HCT116 (cell line): ENCODE measurements at regions not wholly inside any gene's neighbourhood (a gene's known extent, or its start where the extent isn't known, plus 50 kb on each side); places are given as distances from the start of the nearest gene placed in this dataset.

Experiments used
- ATAC-seq: fragments of 200-7000 bp; cut with Tn5 transposase; 2 replicates; pipeline ENCODE4 v1.9.1; 2020; ENCODE audit warnings: mild to moderate bottlenecking, moderate library complexity
- BruUV-seq: library from RNA; stranded (reverse); fragments of 400-500 nt; replicated peaks from 2 replicates; lab custom pipeline; 2021; lab: Mats Ljungman, UMichigan
- CTCF ChIA-PET: fragments of 300-600 bp; sonication (Branson Sonifier 250); formaldehyde crosslinking; loops from one replicate; lab custom pipeline; 2021; ENCODE audit warnings: antibody characterized with exemption; lab: Charles Lee
- POLR2A ChIA-PET: fragments of 300-600, 350-600 bp; sonication (Branson Sonifier 250); formaldehyde crosslinking; loops from one replicate; lab custom pipeline; 2021; ENCODE audit warnings: antibody characterized with exemption; lab: Charles Lee
- RAD21 ChIA-PET, 2 experiments: fragments of 300-600 bp; sonication (Branson Sonifier 250); formaldehyde crosslinking; loops; one replicate each; lab custom pipeline; 2023; ENCODE audit warnings: low total read pairs in 2 of 2; ENCODE audit not compliant: uncharacterized antibody in 2 of 2, unreplicated experiment in 2 of 2, low non-redundant PET in 1 of 2; lab: Charles Lee
- DNase-seq: peaks from one replicate; pipeline ENCODE4 v3.0.0-alpha.2; 2010; ENCODE audit warnings: low read depth, low spot score
- H2AFZ ChIP-seq: fragments of 200-600 bp; shearing (Covaris generic), sonication (generic); 2 replicates; pipeline ENCODE4 v1.6.1; 2017; ENCODE audit warnings: low read depth, mixed run types, mixed read lengths, antibody characterized with exemption, low read length; ENCODE audit not compliant: poor library complexity, severe bottlenecking
- H3K27ac ChIP-seq: 2 replicates; pipeline ENCODE4 v1.5.1; 2012; ENCODE audit warnings: low read depth, low read length
- H3K27me3 ChIP-seq: fragments of 200-600 bp; sonication (generic); 2 replicates; pipeline ENCODE4 v1.6.1; 2016; ENCODE audit warnings: mixed run types, low read length, mixed read lengths; ENCODE audit not compliant: insufficient read depth
- H3K36me3 ChIP-seq, 2 experiments: fragments of 200-500 bp in 1 of 2; fragments of 200-600 bp in 1 of 2; sonication (Bioruptor generic) in 1 of 2; sonication (generic) in 1 of 2; 2 replicates each; pipeline versions ENCODE4 v1.5.1 to v1.6.1; 2014 to 2016; ENCODE audit warnings: low read length in 2 of 2, inconsistent platforms in 1 of 2, mixed read lengths in 1 of 2, mixed run types in 1 of 2; ENCODE audit not compliant: insufficient read depth in 2 of 2, control insufficient read depth in 1 of 2
- H3K4me1 ChIP-seq, 2 experiments: fragments of 200-600 bp in 1 of 2; sonication (generic) in 1 of 2; 2 replicates each; pipeline versions ENCODE4 v1.5.1 to v1.6.1; 2012 to 2017; ENCODE audit warnings: low read length in 2 of 2, inconsistent platforms in 1 of 2, mild to moderate bottlenecking in 1 of 2, mixed read lengths in 1 of 2, mixed run types in 1 of 2, moderate library complexity in 1 of 2; ENCODE audit not compliant: insufficient read depth in 2 of 2, control insufficient read depth in 1 of 2
- H3K4me2 ChIP-seq: fragments of 200-600 bp; sonication (generic); 2 replicates; pipeline ENCODE4 v1.6.1; 2017; ENCODE audit warnings: mixed run types, low read length, mixed read lengths
- H3K4me3 ChIP-seq, 2 experiments: fragments of 200-600 bp in 1 of 2; sonication (generic) in 1 of 2; replicated peaks in 1 of 2; 2 replicates each; pipeline ENCODE4 v1.5.1; 2011 to 2016; ENCODE audit warnings: low read length in 2 of 2, control low read depth in 1 of 2, low read depth in 1 of 2, mild to moderate bottlenecking in 1 of 2, mixed read lengths in 1 of 2, mixed run types in 1 of 2
- H3K79me2 ChIP-seq: fragments of 200-600 bp; sonication (generic); 2 replicates; pipeline ENCODE4 v1.6.1; 2017; ENCODE audit warnings: mild to moderate bottlenecking, mixed run types, low read length, moderate library complexity, mixed read lengths; ENCODE audit not compliant: insufficient read depth
- H3K9ac ChIP-seq: fragments of 200-600 bp; sonication (generic); 2 replicates; pipeline ENCODE4 v1.6.1; 2016; ENCODE audit warnings: low read length, mixed read lengths
- H3K9me2 ChIP-seq: fragments of 200-600 bp; sonication (generic), shearing (Covaris generic); 2 replicates; pipeline ENCODE4 v1.6.1; 2017; ENCODE audit warnings: mixed run types, mild to moderate bottlenecking, moderate library complexity; ENCODE audit not compliant: insufficient read depth
- H3K9me3 ChIP-seq, 2 experiments: fragments of 200-500 bp in 1 of 2; fragments of 200-600 bp in 1 of 2; sonication (Bioruptor generic) in 1 of 2; sonication (generic) in 1 of 2; 2 replicates each; pipeline ENCODE4 v1.6.1; 2014 to 2017; ENCODE audit warnings: low read length in 2 of 2, mixed read lengths in 2 of 2, inconsistent platforms in 1 of 2, low read depth in 1 of 2, mild to moderate bottlenecking in 1 of 2, mixed run types in 1 of 2, moderate library complexity in 1 of 2; ENCODE audit not compliant: control insufficient read depth in 1 of 2, insufficient read depth in 1 of 2
- H4K20me1 ChIP-seq: fragments of 200-600 bp; sonication (generic), shearing (Covaris generic); 2 replicates; pipeline ENCODE4 v1.6.1; 2017; ENCODE audit warnings: mixed run types, mild to moderate bottlenecking, moderate library complexity; ENCODE audit not compliant: insufficient read depth
- CBX3 ChIP-seq: IDR thresholded peaks from 2 replicates; pipeline ENCODE4 v1.6.1; 2012; ENCODE audit warnings: low read depth
- CEBPB ChIP-seq: IDR thresholded peaks from 2 replicates; pipeline ENCODE4 v1.6.1; 2012; ENCODE audit warnings: low read depth
- EGR1 ChIP-seq: IDR thresholded peaks from 2 replicates; pipeline ENCODE4 v1.6.1; 2012; ENCODE audit warnings: low read depth
- FOSL1 ChIP-seq: IDR thresholded peaks from 2 replicates; pipeline ENCODE4 v1.6.1; 2012; ENCODE audit warnings: low read depth
- SIN3A ChIP-seq: IDR thresholded peaks from 2 replicates; pipeline ENCODE4 v1.6.1; 2012; ENCODE audit warnings: low read depth
- SP1 ChIP-seq: IDR thresholded peaks from 2 replicates; pipeline ENCODE4 v1.6.1; 2012; ENCODE audit warnings: low read depth
- SRF ChIP-seq: IDR thresholded peaks from 2 replicates; pipeline ENCODE4 v1.6.1; 2012; ENCODE audit warnings: low read depth
- YY1 ChIP-seq: IDR thresholded peaks from 2 replicates; pipeline ENCODE4 v1.6.1; 2011; ENCODE audit warnings: low read length, low read depth, moderate library complexity, mild to moderate bottlenecking; ENCODE audit not compliant: insufficient replicate concordance; ENCODE audit errors: extremely low read depth
- ZNF274 ChIP-seq: fragments of 200-500 bp; sonication (Bioruptor generic); IDR thresholded peaks from 2 replicates; pipeline ENCODE4 v1.6.1; 2014; ENCODE audit warnings: mild to moderate bottlenecking, low read depth, low read length, inconsistent platforms
- intact Hi-C: fragments of 100-400 bp; cut with micrococcal nuclease; formaldehyde crosslinking; loops from 2 replicates; pipeline ENCODE4 v1.10.0; 2022
- TF ChIP-seq, protein P1 (sequence below): IDR thresholded peaks from 2 replicates; pipeline ENCODE4 v1.6.1; 2011; ENCODE audit warnings: mild to moderate bottlenecking, low read length, moderate library complexity; ENCODE audit not compliant: insufficient replicate concordance; ENCODE audit errors: extremely low read depth
- TF ChIP-seq, protein P2 (sequence below): IDR thresholded peaks from 2 replicates; pipeline ENCODE4 v1.6.1; 2012
- TF ChIP-seq, protein P3 (sequence below): IDR thresholded peaks from 2 replicates; pipeline ENCODE4 v1.6.1; 2012
- TF ChIP-seq, protein P4 (sequence below): IDR thresholded peaks from 2 replicates; pipeline ENCODE4 v1.6.1; 2012; ENCODE audit warnings: low read depth

DNA sequence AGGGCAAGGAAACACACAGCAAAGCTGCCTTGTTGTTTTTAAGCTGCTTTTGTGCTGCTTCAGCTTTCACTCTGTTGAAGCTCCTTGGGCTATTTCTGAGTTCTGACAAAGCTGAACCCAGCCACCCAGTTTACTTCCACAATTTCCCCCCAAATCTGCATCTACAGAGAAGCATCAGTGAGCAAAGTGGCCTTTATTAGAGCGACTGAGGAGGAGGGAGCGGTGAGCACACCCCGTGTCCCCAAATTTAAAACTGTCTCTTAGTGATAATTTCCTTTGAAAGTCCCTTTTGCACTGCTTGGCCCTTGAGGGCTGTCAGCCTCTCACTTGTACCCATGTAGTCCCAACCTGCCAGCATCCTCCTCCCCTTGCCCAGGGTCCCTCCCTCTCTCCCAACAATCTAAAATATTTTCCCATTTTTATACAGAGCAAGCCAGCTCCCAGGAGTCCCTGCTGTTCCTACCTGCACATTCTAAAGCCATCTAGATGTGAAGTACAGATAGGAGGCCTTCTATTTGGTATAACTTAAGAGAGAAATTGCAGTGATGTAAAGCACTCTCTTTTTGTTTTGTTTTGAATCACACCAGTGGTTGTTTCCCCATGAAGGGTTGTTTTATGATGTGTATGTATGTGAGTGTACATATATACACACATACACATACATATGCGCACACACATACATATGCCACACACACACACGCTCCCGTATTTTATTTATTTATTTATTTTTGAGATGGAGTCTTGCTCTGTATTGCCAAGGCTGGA, 313.5 kb downstream of the TLE4 start:
- ChIA-PET CTCF (no interaction called here), RAD21 (no interaction called here), POLR2A (no interaction called here)
- Histone ChIP-seq H3K27me3 (no peaks in the 10 kb centered on the region), H3K9me3 (peaks cover 0 to 13% of the 10 kb centered on the region in 2 experiments; a peak in 2 of 4 replicates), H3K27ac (no peak overlapping the region), H2AFZ (no peak overlapping the region), H3K36me3 (no peaks in the 10 kb centered on the region), H3K79me2 (no peaks in the 10 kb centered on the region), H4K20me1 (no peaks in the 10 kb centered on the region), H3K4me3 (no peak overlapping the region), H3K4me1 (no peaks in the 10 kb centered on the region), H3K9me2 (no peaks in the 10 kb centered on the region), H3K9ac (no peak overlapping the region), H3K4me2 (no peak overlapping the region)
- intact Hi-C loops: no loop called here
- ATAC-seq: no peak
- DNase-seq: no peak
- TF ChIP-seq SIN3A (no peak), CBX3 (no peak), SP1 (no peak), CEBPB (no peak)
- TF ChIP-seq, protein P1, sequence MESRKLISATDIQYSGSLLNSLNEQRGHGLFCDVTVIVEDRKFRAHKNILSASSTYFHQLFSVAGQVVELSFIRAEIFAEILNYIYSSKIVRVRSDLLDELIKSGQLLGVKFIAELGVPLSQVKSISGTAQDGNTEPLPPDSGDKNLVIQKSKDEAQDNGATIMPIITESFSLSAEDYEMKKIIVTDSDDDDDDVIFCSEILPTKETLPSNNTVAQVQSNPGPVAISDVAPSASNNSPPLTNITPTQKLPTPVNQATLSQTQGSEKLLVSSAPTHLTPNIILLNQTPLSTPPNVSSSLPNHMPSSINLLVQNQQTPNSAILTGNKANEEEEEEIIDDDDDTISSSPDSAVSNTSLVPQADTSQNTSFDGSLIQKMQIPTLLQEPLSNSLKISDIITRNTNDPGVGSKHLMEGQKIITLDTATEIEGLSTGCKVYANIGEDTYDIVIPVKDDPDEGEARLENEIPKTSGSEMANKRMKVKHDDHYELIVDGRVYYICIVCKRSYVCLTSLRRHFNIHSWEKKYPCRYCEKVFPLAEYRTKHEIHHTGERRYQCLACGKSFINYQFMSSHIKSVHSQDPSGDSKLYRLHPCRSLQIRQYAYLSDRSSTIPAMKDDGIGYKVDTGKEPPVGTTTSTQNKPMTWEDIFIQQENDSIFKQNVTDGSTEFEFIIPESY: no peak
- BruUV-seq: no TSS peak

DNA sequence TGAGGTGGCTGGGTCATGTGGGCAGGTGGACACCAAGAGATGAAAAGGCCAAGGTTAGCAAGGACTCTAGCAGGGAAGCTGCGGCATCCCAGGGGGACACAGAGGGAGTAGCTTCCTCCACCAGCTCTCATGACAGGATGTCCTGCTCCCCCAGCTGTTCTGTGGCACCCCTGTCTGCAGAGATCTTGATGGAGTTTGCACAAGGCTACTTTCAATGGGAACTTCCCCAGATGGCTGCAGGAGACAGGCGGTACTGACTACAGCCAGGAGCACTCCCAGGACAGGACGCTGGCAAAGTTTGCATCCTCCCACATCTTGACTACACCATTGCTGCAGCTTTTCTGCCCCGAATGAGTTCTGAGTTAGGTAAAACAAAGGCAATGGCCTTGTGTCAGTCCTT, 312.8 kb downstream of the TLE4 start:
- Histone ChIP-seq H3K4me1 (no peaks in the 10 kb centered on the region), H4K20me1 (no peaks in the 10 kb centered on the region), H3K79me2 (no peaks in the 10 kb centered on the region), H3K9me2 (no peaks in the 10 kb centered on the region), H3K9me3 (peaks cover 0 to 13% of the 10 kb centered on the region in 2 experiments; a peak in 2 of 4 replicates), H3K4me3 (no peak overlapping the region), H2AFZ (no peak overlapping the region), H3K27me3 (no peaks in the 10 kb centered on the region), H3K9ac (no peak overlapping the region), H3K36me3 (no peaks in the 10 kb centered on the region), H3K27ac (no peak overlapping the region), H3K4me2 (no peak overlapping the region)
- no TSS peak for BruUV-seq
- no peak for TF ChIP-seq EGR1
- TF ChIP-seq FOSL1: no peak
- no peak for TF ChIP-seq ZNF274
- TF ChIP-seq CBX3: no peak
- TF ChIP-seq SP1: no peak
- TF ChIP-seq, protein P2, sequence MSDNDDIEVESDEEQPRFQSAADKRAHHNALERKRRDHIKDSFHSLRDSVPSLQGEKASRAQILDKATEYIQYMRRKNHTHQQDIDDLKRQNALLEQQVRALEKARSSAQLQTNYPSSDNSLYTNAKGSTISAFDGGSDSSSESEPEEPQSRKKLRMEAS: no peak
- TF ChIP-seq YY1: no peak
- TF ChIP-seq SRF: no peak
- TF ChIP-seq, protein P3, sequence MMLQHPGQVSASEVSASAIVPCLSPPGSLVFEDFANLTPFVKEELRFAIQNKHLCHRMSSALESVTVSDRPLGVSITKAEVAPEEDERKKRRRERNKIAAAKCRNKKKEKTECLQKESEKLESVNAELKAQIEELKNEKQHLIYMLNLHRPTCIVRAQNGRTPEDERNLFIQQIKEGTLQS: no peak
- TF ChIP-seq SIN3A: no peak
- TF ChIP-seq, protein P4, sequence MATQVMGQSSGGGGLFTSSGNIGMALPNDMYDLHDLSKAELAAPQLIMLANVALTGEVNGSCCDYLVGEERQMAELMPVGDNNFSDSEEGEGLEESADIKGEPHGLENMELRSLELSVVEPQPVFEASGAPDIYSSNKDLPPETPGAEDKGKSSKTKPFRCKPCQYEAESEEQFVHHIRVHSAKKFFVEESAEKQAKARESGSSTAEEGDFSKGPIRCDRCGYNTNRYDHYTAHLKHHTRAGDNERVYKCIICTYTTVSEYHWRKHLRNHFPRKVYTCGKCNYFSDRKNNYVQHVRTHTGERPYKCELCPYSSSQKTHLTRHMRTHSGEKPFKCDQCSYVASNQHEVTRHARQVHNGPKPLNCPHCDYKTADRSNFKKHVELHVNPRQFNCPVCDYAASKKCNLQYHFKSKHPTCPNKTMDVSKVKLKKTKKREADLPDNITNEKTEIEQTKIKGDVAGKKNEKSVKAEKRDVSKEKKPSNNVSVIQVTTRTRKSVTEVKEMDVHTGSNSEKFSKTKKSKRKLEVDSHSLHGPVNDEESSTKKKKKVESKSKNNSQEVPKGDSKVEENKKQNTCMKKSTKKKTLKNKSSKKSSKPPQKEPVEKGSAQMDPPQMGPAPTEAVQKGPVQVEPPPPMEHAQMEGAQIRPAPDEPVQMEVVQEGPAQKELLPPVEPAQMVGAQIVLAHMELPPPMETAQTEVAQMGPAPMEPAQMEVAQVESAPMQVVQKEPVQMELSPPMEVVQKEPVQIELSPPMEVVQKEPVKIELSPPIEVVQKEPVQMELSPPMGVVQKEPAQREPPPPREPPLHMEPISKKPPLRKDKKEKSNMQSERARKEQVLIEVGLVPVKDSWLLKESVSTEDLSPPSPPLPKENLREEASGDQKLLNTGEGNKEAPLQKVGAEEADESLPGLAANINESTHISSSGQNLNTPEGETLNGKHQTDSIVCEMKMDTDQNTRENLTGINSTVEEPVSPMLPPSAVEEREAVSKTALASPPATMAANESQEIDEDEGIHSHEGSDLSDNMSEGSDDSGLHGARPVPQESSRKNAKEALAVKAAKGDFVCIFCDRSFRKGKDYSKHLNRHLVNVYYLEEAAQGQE: no peak
- POLR2A ChIA-PET: no interaction called here
- intact Hi-C loops: no loop called here
- ATAC-seq: no peak
- CTCF ChIA-PET: no interaction called here
- RAD21 ChIA-PET: no interaction called here
- no peak for DNase-seq
